Heart right ventricle (tissue), 16 donors: ENCODE measurements at regions not wholly inside any gene's neighbourhood (a gene's known extent, or its start where the extent isn't known, plus 50 kb on each side); places are given as distances from the start of the nearest gene placed in this dataset.
A peak's percentile ranks its signal among the peaks of the same experiment; 100 is the strongest.

Source experiments
- ATAC-seq, 8 donors: fragments of 200-7000 bp; cut with Tn5 transposase; one replicate each; pipeline ENCODE4 v1.9.1; 2020; ENCODE audit warnings: mild to moderate bottlenecking in 8 of 8, moderate library complexity in 8 of 8, moderate number of reproducible peaks in 1 of 8
- DNase-seq, 2 donors: peaks; one replicate each; pipeline ENCODE4 v3.0.0-alpha.2; 2020
- H3K27ac ChIP-seq, 10 donors: fragments of 200-600 bp; sonication (generic) in 2 of 10; one replicate each; pipeline versions ENCODE4 v1.5.0 to v1.8.0; 2020 to 2022; ENCODE audit warnings: mild to moderate bottlenecking in 3 of 10
- H3K27me3 ChIP-seq, 7 donors: fragments of 200-600 bp; one replicate each; pipeline ENCODE4 v1.8.0; 2021 to 2022; ENCODE audit warnings: mild to moderate bottlenecking in 2 of 7
- H3K36me3 ChIP-seq, 9 donors: fragments of 200-600 bp; sonication (generic) in 1 of 9; one replicate each; pipeline versions ENCODE4 v1.5.0 to v1.8.0; 2020 to 2022; ENCODE audit warnings: mild to moderate bottlenecking in 2 of 9
- H3K4me1 ChIP-seq, 9 donors: fragments of 200-600 bp; sonication (generic) in 1 of 9; one replicate each; pipeline versions ENCODE4 v1.5.0 to v1.8.0; 2020 to 2022; ENCODE audit warnings: mild to moderate bottlenecking in 4 of 9
- H3K4me3 ChIP-seq, 10 donors: fragments of 200-600 bp; sonication (generic) in 2 of 10; one replicate each; pipeline versions ENCODE4 v1.5.0 to v1.8.0; 2020 to 2022; ENCODE audit warnings: mild to moderate bottlenecking in 7 of 10, moderate library complexity in 2 of 10
- H3K9me3 ChIP-seq, 11 donors: fragments of 200-600 bp in 10 of 11; sonication (generic) in 2 of 11; one replicate each; pipeline versions ENCODE4 v1.5.0 to v1.8.0; 2013 to 2022; ENCODE audit warnings: mild to moderate bottlenecking in 2 of 11, control low read depth in 1 of 11, moderate library complexity in 1 of 11
- WGBS, 2 donors: extraction: QIAGEN DNeasy Blood & Tissue Kit; methylation state at CpG; one replicate each; pipeline ENCODE4 v1.1.7; 2013; ENCODE audit warnings: inconsistent platforms in 1 of 2; 5-methylcytosine and 5-hydroxymethylcytosine counted together
- intact Hi-C, 10 donors: fragments of 100-400 bp; cut with DNase I; formaldehyde crosslinking; loops; one replicate each; pipeline versions ENCODE4 v1.11.1 to v1.14.2; 2022
- TF ChIP-seq, protein P1 (sequence below), 9 donors: fragments of 200-600 bp; sonication (generic) in 2 of 9; IDR thresholded peaks; one replicate each; pipeline versions ENCODE4 v1.5.0 to v1.8.0; 2021 to 2022; ENCODE audit warnings: antibody characterized with exemption in 9 of 9, mild to moderate bottlenecking in 5 of 9, moderate library complexity in 1 of 9
- donor health status: Arrhythmogenic right ventricular cardiomyopathy.
- donor health status: ischemic (EF 13 %, LVEDD 7.1; RV severe dilation, severe dysfunction).
- donor health status: healthy with polysubstance abuse.
- donor health status: DM: no; HTN: yes; CAD: no.
- donor health status: DM: no; HTN: no; CAD: no.
- donor health status: ischemic (EF 25% LVEDD 6.9; RV normal size, moderate dysfunction).
- donor health status: ischemic (EF 25% LVEDD 5.7; RV mildly dilated, moderate dysfunction).
- donor health status: healthy.
- donor health status: DM: yes; HTN: yes; CAD: no.
- donor health status: Ischemic cardiomyopathy.
- donor health status: ischemic (EF 35%, LVEDD 5.7; RV mildly dilated, moderate dysfunction).
- donor health status: nonischemic (EF 11% LVEDD 7.7; RV severe dilation, severe dysfunction).
- donor health status: DM: yes; HTN: yes; CAD: no.
- donor health status: PGD.
- donor health status: ischemic (EF 29% LVEDD 5.4; RV normal size, mild dysfunction).
- donor health status: nonischemic (EF 23%, LVEDD 6.1; RV moderate dilation, normal function).

DNA sequence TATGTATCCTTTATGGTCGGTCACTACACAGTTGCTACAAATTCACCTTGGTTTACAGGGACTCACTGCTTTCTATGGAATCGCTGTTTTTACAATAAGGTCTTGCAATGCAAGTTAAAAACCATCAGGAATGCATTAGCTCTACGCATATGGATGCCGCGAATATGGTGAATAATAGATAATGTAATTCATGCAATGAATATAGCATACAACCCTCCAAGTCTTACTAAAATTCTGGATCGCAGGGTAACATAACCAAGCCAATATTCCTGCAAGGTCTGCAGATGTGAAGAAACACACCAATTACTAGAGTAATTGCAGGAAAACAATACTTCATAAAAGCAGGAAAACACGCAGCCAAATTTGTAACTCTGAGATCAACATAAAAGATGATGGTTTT lies 75.6 kb upstream of the BACE2 start:
- H3K27me3 ChIP-seq: peaks cover 0 to 7% (median 0%) of the 10 kb centered on the region in 7 donors
- no peak overlapping the region for H3K4me3 ChIP-seq
- intact Hi-C loops: no loop called here
- no peak overlapping the region for H3K27ac ChIP-seq
- no peak for DNase-seq
- peaks cover 0 to 4% (median 0%) of the 10 kb centered on the region in 9 donors for H3K4me1 ChIP-seq
- ATAC-seq: no peak
- 94 to 95% methylated on average over 7 of the region's 7 CpGs for WGBS, 2 donors
- no peaks in the 10 kb centered on the region for H3K36me3 ChIP-seq
- TF ChIP-seq, protein P1, sequence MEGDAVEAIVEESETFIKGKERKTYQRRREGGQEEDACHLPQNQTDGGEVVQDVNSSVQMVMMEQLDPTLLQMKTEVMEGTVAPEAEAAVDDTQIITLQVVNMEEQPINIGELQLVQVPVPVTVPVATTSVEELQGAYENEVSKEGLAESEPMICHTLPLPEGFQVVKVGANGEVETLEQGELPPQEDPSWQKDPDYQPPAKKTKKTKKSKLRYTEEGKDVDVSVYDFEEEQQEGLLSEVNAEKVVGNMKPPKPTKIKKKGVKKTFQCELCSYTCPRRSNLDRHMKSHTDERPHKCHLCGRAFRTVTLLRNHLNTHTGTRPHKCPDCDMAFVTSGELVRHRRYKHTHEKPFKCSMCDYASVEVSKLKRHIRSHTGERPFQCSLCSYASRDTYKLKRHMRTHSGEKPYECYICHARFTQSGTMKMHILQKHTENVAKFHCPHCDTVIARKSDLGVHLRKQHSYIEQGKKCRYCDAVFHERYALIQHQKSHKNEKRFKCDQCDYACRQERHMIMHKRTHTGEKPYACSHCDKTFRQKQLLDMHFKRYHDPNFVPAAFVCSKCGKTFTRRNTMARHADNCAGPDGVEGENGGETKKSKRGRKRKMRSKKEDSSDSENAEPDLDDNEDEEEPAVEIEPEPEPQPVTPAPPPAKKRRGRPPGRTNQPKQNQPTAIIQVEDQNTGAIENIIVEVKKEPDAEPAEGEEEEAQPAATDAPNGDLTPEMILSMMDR (IDR thresholded peaks at IDR 0.05): no peak
- no peaks in the 10 kb centered on the region for H3K9me3 ChIP-seq

DNA sequence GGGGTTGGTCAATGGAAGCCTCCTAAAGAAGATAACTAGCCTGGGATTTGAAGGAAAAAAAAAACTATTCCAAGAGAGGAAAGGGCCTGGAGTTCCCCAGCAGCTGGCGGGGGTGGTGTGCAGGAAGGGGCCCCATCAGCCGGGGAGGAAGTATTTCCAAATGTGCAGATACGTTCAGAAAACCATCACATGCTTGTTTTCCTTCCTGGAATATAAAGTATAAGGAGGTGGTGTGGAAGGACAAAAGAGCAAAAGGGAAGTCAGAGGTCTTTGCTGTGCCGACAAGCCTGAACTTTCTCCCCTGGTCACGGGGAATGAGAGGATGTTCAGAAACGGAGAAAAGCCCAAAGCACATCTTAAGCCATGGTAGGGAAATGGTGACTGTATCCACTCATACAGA lies 72.0 kb upstream of the BACE2 start:
- intact Hi-C loops: no loop called here
- H3K4me3 ChIP-seq: no peak overlapping the region
- WGBS, 2 donors: 27 to 47% methylated on average over 6 of the region's 6 CpGs
- peaks cover 0 to 7% (median 0%) of the 10 kb centered on the region in 7 donors for H3K27me3 ChIP-seq
- TF ChIP-seq, protein P1 (IDR thresholded peaks at IDR 0.05): no peak
- no peak overlapping the region for H3K27ac ChIP-seq
- H3K4me1 ChIP-seq: peaks cover 0 to 4% (median 0%) of the 10 kb centered on the region in 9 donors
- peak in 5 of 8 donors; percentile 24 to 81 (median 64) for ATAC-seq
- peaks cover 0 to 22% (median 0%) of the 10 kb centered on the region in 11 donors for H3K9me3 ChIP-seq
- no peaks in the 10 kb centered on the region for H3K36me3 ChIP-seq
- peak in 1 of 2 donors; percentile 13 for DNase-seq

DNA sequence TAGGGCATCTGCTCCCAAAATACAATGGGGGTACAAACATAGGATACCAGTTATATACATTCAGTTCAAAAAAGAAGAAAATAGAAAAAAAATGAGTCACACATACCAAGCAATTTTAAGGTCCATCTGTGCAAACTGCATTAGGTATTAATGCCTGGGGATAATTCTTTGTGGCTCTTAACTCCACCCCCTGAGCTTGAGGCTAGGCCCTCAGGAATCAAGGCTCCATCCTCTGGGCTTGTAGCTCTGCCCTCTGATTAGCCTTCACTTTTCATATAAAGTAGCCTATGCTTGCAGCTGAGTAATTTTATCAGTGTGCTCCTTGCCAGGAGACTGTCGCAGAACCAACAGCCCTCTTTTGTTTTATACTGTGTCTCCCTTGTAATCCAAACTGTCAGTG lies 69.9 kb upstream of the BACE2 start:
- ATAC-seq (no peak), DNase-seq (no peak)
- Histone ChIP-seq H3K4me1 (peaks cover 0 to 6% (median 3%) of the 10 kb centered on the region in 9 donors), H3K9me3 (peaks cover 0 to 22% (median 0%) of the 10 kb centered on the region in 11 donors), H3K4me3 (no peak overlapping the region), H3K27me3 (peaks cover 0 to 11% (median 0%) of the 10 kb centered on the region in 7 donors), H3K36me3 (no peaks in the 10 kb centered on the region), H3K27ac (no peak overlapping the region)
- intact Hi-C loops: no loop called here
- TF ChIP-seq, protein P1 (IDR thresholded peaks at IDR 0.05): no peak
- 93 to 100% methylated on average over 1 of the region's 1 CpG for WGBS, 2 donors

DNA sequence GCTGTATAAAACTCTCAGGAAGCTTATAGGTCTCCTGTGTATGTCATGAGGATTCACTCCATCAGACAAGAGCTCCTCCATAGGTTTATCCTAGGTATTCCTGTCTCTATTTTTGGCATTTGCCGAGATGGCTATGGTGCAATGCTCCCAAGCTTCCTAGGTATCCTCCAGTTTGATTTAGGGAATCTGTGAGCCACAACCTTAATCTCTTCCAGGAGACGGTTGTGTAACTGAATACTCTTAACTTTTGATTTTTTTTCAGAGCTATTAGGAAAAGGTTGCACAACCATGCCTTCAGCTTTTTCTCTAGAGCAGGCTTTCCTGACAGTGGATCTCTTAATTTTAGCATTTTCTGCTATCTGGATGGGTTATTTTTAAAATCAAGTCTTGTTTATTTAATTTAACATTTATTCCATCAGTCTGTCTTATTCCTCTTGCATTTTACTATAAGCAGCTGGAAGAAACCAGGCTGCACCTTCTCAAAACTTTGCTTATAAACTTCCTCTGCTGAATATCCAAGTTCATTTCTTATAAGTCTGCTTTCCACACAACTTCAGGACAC lies 69.4 kb upstream of the BACE2 start:
- Histone ChIP-seq H3K36me3 (no peaks in the 10 kb centered on the region), H3K27me3 (peaks cover 0 to 11% (median 0%) of the 10 kb centered on the region in 7 donors), H3K4me1 (peaks cover 0 to 6% (median 3%) of the 10 kb centered on the region in 9 donors), H3K4me3 (no peak overlapping the region), H3K27ac (no peak overlapping the region), H3K9me3 (peaks cover 0 to 22% (median 0%) of the 10 kb centered on the region in 11 donors)
- no peak for ATAC-seq
- intact Hi-C loops: no loop called here
- TF ChIP-seq, protein P1 (IDR thresholded peaks at IDR 0.05): no peak
- WGBS, 2 donors: 75 to 82% methylated on average over 2 of the region's 2 CpGs
- DNase-seq: no peak
